Activated T-helper 1 cell treated with anti-CD3 and anti-CD28 coated beads, Interleukin-12 subunit alpha, Interleukin-12 subunit beta, Interleukin-2, Interleukin-4 antibody, amounts not matched to agents 30 ng/mL and 10 ng/mL and 1 ng/mL, durations not matched to agents 14 hours and 24 hours and 36 hours (primary cell): ENCODE measurements at regions not wholly inside any gene's neighbourhood (a gene's known extent, or its start where the extent isn't known, plus 50 kb on each side); places are given as distances from the start of the nearest gene placed in this dataset.

Experiments used
- DNase-seq: peaks from one replicate; pipeline ENCODE4 v3.0.0; 2021; ENCODE audit warnings: low spot score
- H3K27ac Mint-ChIP-seq: one replicate; pipeline ENCODE4 v1.8.0; 2021; ENCODE audit warnings: mild to moderate bottlenecking, mixed read lengths
- H3K27me3 Mint-ChIP-seq: one replicate; pipeline ENCODE4 v1.8.0; 2022; ENCODE audit warnings: mild to moderate bottlenecking, moderate library complexity, mixed read lengths; ENCODE audit not compliant: insufficient read depth
- H3K36me3 Mint-ChIP-seq: one replicate; pipeline ENCODE4 v1.8.0; 2021; ENCODE audit warnings: low read depth, mixed read lengths
- H3K4me1 Mint-ChIP-seq: one replicate; pipeline ENCODE4 v1.8.0; 2021; ENCODE audit warnings: low read depth, mixed read lengths
- H3K4me3 Mint-ChIP-seq: one replicate; pipeline ENCODE4 v1.8.0; 2021; ENCODE audit warnings: mild to moderate bottlenecking, moderate library complexity, mixed read lengths
- H3K9me3 Mint-ChIP-seq: one replicate; pipeline ENCODE4 v1.8.0; 2021; ENCODE audit warnings: mixed read lengths
- intact Hi-C: fragments of 100-400 bp; cut with micrococcal nuclease; formaldehyde crosslinking; loops from one replicate; pipeline ENCODE4 v1.15.1; 2024

- Mint-ChIP-seq H3K4me1 (no peaks in the 10 kb centered on the region), H3K27me3 (no peaks in the 10 kb centered on the region), H3K27ac (no peak overlapping the region), H3K4me3 (no peak overlapping the region), H3K36me3 (no peaks in the 10 kb centered on the region), H3K9me3 (no peaks in the 10 kb centered on the region)
- intact Hi-C loops, result no loop called here
- no peak for DNase-seq
These were observed 191.7 kb upstream of the FERD3L start for GRCh38 chr7:19336836-19337383.

GRCh38 chr7:19333706-19334105, 188.5 kb upstream of the FERD3L start:
- H3K27me3 Mint-ChIP-seq, result no peaks in the 10 kb centered on the region
- H3K27ac Mint-ChIP-seq, result no peak overlapping the region
- no peaks in the 10 kb centered on the region for H3K9me3 Mint-ChIP-seq
- DNase-seq, result no peak
- H3K4me3 Mint-ChIP-seq, result no peak overlapping the region
- H3K36me3 Mint-ChIP-seq, result no peaks in the 10 kb centered on the region
- no peaks in the 10 kb centered on the region for H3K4me1 Mint-ChIP-seq
- intact Hi-C loops, result no loop called here

- Mint-ChIP-seq H3K36me3 (no peaks in the 10 kb centered on the region), H3K4me3 (no peak overlapping the region), H3K4me1 (no peaks in the 10 kb centered on the region), H3K27me3 (no peaks in the 10 kb centered on the region), H3K27ac (no peak overlapping the region), H3K9me3 (no peaks in the 10 kb centered on the region)
- intact Hi-C loops, result no loop called here
- no peak for DNase-seq
These were observed 181.8 kb upstream of the FERD3L start for GRCh38 chr7:19327018-19327417.

- Mint-ChIP-seq H3K27ac (no peak overlapping the region), H3K36me3 (no peaks in the 10 kb centered on the region), H3K4me3 (no peak overlapping the region), H3K9me3 (no peaks in the 10 kb centered on the region), H3K27me3 (no peaks in the 10 kb centered on the region), H3K4me1 (no peaks in the 10 kb centered on the region)
- DNase-seq, result no peak
- intact Hi-C loops, result no loop called here
These were observed 176.8 kb upstream of the FERD3L start for GRCh38 chr7:19322002-19322401.

GRCh38 chr7:19318287-19318686, 173.1 kb upstream of the FERD3L start:
- Mint-ChIP-seq H3K27ac (no peak overlapping the region), H3K4me3 (no peak overlapping the region), H3K4me1 (no peaks in the 10 kb centered on the region), H3K27me3 (no peaks in the 10 kb centered on the region), H3K9me3 (no peaks in the 10 kb centered on the region), H3K36me3 (no peaks in the 10 kb centered on the region)
- intact Hi-C loops, result no loop called here
- DNase-seq, result no peak

- Mint-ChIP-seq H3K9me3 (no peaks in the 10 kb centered on the region), H3K4me1 (no peaks in the 10 kb centered on the region), H3K27me3 (no peaks in the 10 kb centered on the region), H3K27ac (no peak overlapping the region), H3K4me3 (no peak overlapping the region), H3K36me3 (no peaks in the 10 kb centered on the region)
- intact Hi-C loops, result no loop called here
- no peak for DNase-seq
These were observed 172.2 kb upstream of the FERD3L start for GRCh38 chr7:19317461-19317860.

- DNase-seq, result no peak
- Mint-ChIP-seq H3K27me3 (no peaks in the 10 kb centered on the region), H3K27ac (no peak overlapping the region), H3K4me1 (no peaks in the 10 kb centered on the region), H3K36me3 (no peaks in the 10 kb centered on the region), H3K9me3 (no peaks in the 10 kb centered on the region), H3K4me3 (no peak overlapping the region)
- intact Hi-C loops, result no loop called here
These were observed 167.2 kb upstream of the FERD3L start for GRCh38 chr7:19312416-19312815.

- Mint-ChIP-seq H3K4me3 (no peak overlapping the region), H3K27me3 (no peaks in the 10 kb centered on the region), H3K27ac (no peak overlapping the region), H3K9me3 (no peaks in the 10 kb centered on the region), H3K36me3 (no peaks in the 10 kb centered on the region), H3K4me1 (no peaks in the 10 kb centered on the region)
- DNase-seq, result no peak
- intact Hi-C loops, result no loop called here
These were observed 162.3 kb upstream of the FERD3L start for GRCh38 chr7:19307554-19307953.

- Mint-ChIP-seq H3K27ac (no peak overlapping the region), H3K4me1 (no peaks in the 10 kb centered on the region), H3K36me3 (no peaks in the 10 kb centered on the region), H3K4me3 (no peak overlapping the region), H3K27me3 (no peaks in the 10 kb centered on the region), H3K9me3 (no peaks in the 10 kb centered on the region)
- DNase-seq, result no peak
- intact Hi-C loops, result no loop called here
These were observed 160.5 kb upstream of the FERD3L start for GRCh38 chr7:19305698-19306097.

- no peaks in the 10 kb centered on the region for H3K4me1 Mint-ChIP-seq
- no peaks in the 10 kb centered on the region for H3K36me3 Mint-ChIP-seq
- DNase-seq, result no peak
- no peak overlapping the region for H3K4me3 Mint-ChIP-seq
- intact Hi-C loops, result no loop called here
- no peak overlapping the region for H3K27ac Mint-ChIP-seq
- H3K27me3 Mint-ChIP-seq, result no peaks in the 10 kb centered on the region
- H3K9me3 Mint-ChIP-seq, result no peaks in the 10 kb centered on the region
These were observed 158.9 kb upstream of the FERD3L start for GRCh38 chr7:19304086-19304485.

- no peaks in the 10 kb centered on the region for H3K27me3 Mint-ChIP-seq
- H3K36me3 Mint-ChIP-seq, result no peaks in the 10 kb centered on the region
- no peak overlapping the region for H3K27ac Mint-ChIP-seq
- no peak for DNase-seq
- intact Hi-C loops, result no loop called here
- no peak overlapping the region for H3K4me3 Mint-ChIP-seq
- no peaks in the 10 kb centered on the region for H3K9me3 Mint-ChIP-seq
- no peaks in the 10 kb centered on the region for H3K4me1 Mint-ChIP-seq
These were observed 157.5 kb upstream of the FERD3L start for GRCh38 chr7:19302731-19303130.

GRCh38 chr7:19296617-19297016, 151.4 kb upstream of the FERD3L start:
- Mint-ChIP-seq H3K36me3 (no peaks in the 10 kb centered on the region), H3K4me3 (no peak overlapping the region), H3K9me3 (no peaks in the 10 kb centered on the region), H3K27me3 (no peaks in the 10 kb centered on the region), H3K4me1 (no peaks in the 10 kb centered on the region), H3K27ac (no peak overlapping the region)
- intact Hi-C loops, result no loop called here
- DNase-seq, result no peak

- H3K4me1 Mint-ChIP-seq, result no peaks in the 10 kb centered on the region
- H3K27ac Mint-ChIP-seq, result no peak overlapping the region
- no peak overlapping the region for H3K4me3 Mint-ChIP-seq
- no peaks in the 10 kb centered on the region for H3K36me3 Mint-ChIP-seq
- H3K9me3 Mint-ChIP-seq, result no peaks in the 10 kb centered on the region
- H3K27me3 Mint-ChIP-seq, result no peaks in the 10 kb centered on the region
- intact Hi-C loops, result no loop called here
- DNase-seq, result no peak
These were observed 150.2 kb upstream of the FERD3L start for GRCh38 chr7:19295376-19295775.

- Mint-ChIP-seq H3K27ac (no peak overlapping the region), H3K36me3 (no peaks in the 10 kb centered on the region), H3K4me1 (no peaks in the 10 kb centered on the region), H3K4me3 (no peak overlapping the region), H3K27me3 (no peaks in the 10 kb centered on the region), H3K9me3 (no peaks in the 10 kb centered on the region)
- DNase-seq, result no peak
- intact Hi-C loops, result no loop called here
These were observed 149.4 kb upstream of the FERD3L start for GRCh38 chr7:19294619-19295018.
